H1 (cell line): ENCODE measurements at regions not wholly inside any gene's neighbourhood (a gene's known extent, or its start where the extent isn't known, plus 50 kb on each side); places are given as distances from the start of the nearest gene placed in this dataset.

ENCODE experiments used
- CTCF ChIA-PET: fragments of 300-600 bp; sonication (Branson Sonifier 250); formaldehyde crosslinking; loops from one replicate; lab custom pipeline; 2021; ENCODE audit not compliant: partially characterized antibody; lab: Charles Lee
- POLR2A ChIA-PET: fragments of 300-600 bp; sonication (Branson Sonifier 250); formaldehyde crosslinking; loops from one replicate; lab custom pipeline; 2021; ENCODE audit warnings: inconsistent platforms; ENCODE audit not compliant: partially characterized antibody; lab: Charles Lee
- DNase-seq, 2 experiments: peaks; one replicate each; pipeline versions ENCODE4 v3.0.0 to v3.0.0-alpha.2; 2010 to 2022; ENCODE audit warnings: low spot score in 2 of 2, low read depth in 1 of 2, mixed read lengths in 1 of 2
- FAIRE-seq: peaks from 2 replicates; lab custom pipeline; 2011; peaks lifted over from hg19 to GRCh38; lab: Jason Lieb, UNC
- H2AFZ ChIP-seq: 2 replicates; pipeline ENCODE4 v1.8.1; 2012; ENCODE audit warnings: low read length, inconsistent platforms
- H2AK5ac ChIP-seq: 2 replicates; pipeline ENCODE4 v1.6.1; 2013; ENCODE audit warnings: low read depth, low read length
- H2BK120ac ChIP-seq: replicated peaks from 2 replicates; pipeline ENCODE3; 2013; ENCODE audit warnings: low read depth, low read length, inconsistent platforms
- H2BK12ac ChIP-seq: 2 replicates; pipeline ENCODE4 v1.6.1; 2013; ENCODE audit warnings: low read depth, low read length
- H2BK15ac ChIP-seq: 2 replicates; pipeline ENCODE4 v1.6.1; 2013; ENCODE audit warnings: low read length
- H2BK20ac ChIP-seq: 2 replicates; pipeline ENCODE4 v1.6.1; 2013; ENCODE audit warnings: low read length
- H2BK5ac ChIP-seq: 2 replicates; pipeline ENCODE4 v1.6.1; 2013; ENCODE audit warnings: low read depth, low read length
- H3K14ac ChIP-seq: 2 replicates; pipeline ENCODE4 v1.6.1; 2013; ENCODE audit warnings: inconsistent platforms; ENCODE audit not compliant: insufficient read length
- H3K18ac ChIP-seq: 2 replicates; pipeline ENCODE4 v1.6.1; 2013; ENCODE audit warnings: low read length; ENCODE audit errors: extremely low read depth
- H3K23ac ChIP-seq: 2 replicates; pipeline ENCODE4 v1.6.1; 2013; ENCODE audit warnings: inconsistent platforms; ENCODE audit not compliant: insufficient read length
- H3K23me2 ChIP-seq: 2 replicates; pipeline ENCODE4 v1.6.1; 2013; ENCODE audit warnings: low read depth, low read length
- H3K27ac ChIP-seq: 2 replicates; pipeline ENCODE4 v1.6.1; 2011; ENCODE audit warnings: low read depth, low read length, inconsistent platforms
- H3K27me3 ChIP-seq, 4 experiments: replicated peaks in 1 of 4; 1 replicate in 1 of 4; 2 replicates in 3 of 4; pipeline versions ENCODE4 v1.6.1 to v1.8.1; 2011 to 2013; ENCODE audit warnings: low read length in 3 of 4, mild to moderate bottlenecking in 3 of 4, inconsistent platforms in 2 of 4, mixed read lengths in 2 of 4, moderate library complexity in 1 of 4; ENCODE audit not compliant: control insufficient read depth in 3 of 4, insufficient read depth in 3 of 4; ENCODE audit errors: extremely low read depth in 1 of 4
- H3K36me3 ChIP-seq, 4 experiments: 2 replicates each; pipeline versions ENCODE4 v1.6.1 to v1.8.1; 2011 to 2013; ENCODE audit warnings: mild to moderate bottlenecking in 4 of 4, low read length in 3 of 4, moderate library complexity in 2 of 4, control low read depth in 1 of 4, inconsistent platforms in 1 of 4; ENCODE audit not compliant: insufficient read depth in 4 of 4, control insufficient read depth in 2 of 4
- H3K4ac ChIP-seq: replicated peaks from 2 replicates; pipeline ENCODE3; 2013; ENCODE audit warnings: low read length, low read depth, mixed read lengths, inconsistent platforms; ENCODE audit not compliant: insufficient read length
- H3K4me1 ChIP-seq, 4 experiments: replicated peaks in 1 of 4; 1 replicate in 1 of 4; 2 replicates in 3 of 4; pipeline versions ENCODE4 v1.6.1 to v1.8.1; 2011 to 2013; ENCODE audit warnings: low read length in 3 of 4, inconsistent platforms in 2 of 4, mixed read lengths in 1 of 4; ENCODE audit not compliant: insufficient read depth in 4 of 4, control insufficient read depth in 3 of 4
- H3K4me2 ChIP-seq, 2 experiments: 2 replicates each; pipeline versions ENCODE4 v1.6.1 to v1.8.1; 2011 to 2013; ENCODE audit warnings: low read depth in 2 of 2, low read length in 2 of 2, control low read depth in 1 of 2, inconsistent platforms in 1 of 2, mild to moderate bottlenecking in 1 of 2; ENCODE audit not compliant: insufficient read depth in 1 of 2
- H3K4me3 ChIP-seq, 4 experiments: fragments of 200-600, 300-600 bp in 1 of 4; sonication (generic), shearing (Covaris generic), sonication (Bioruptor Twin) in 1 of 4; 2 replicates each; pipeline versions ENCODE4 v1.5.1 to v1.8.1; 2011 to 2016; ENCODE audit warnings: low read length in 4 of 4, low read depth in 3 of 4, control low read depth in 2 of 4, inconsistent platforms in 2 of 4, mild to moderate bottlenecking in 2 of 4, mixed read lengths in 1 of 4, moderate library complexity in 1 of 4; ENCODE audit not compliant: insufficient read depth in 2 of 4; ENCODE audit errors: extremely low read depth in 1 of 4
- H3K56ac ChIP-seq: replicated peaks from 2 replicates; pipeline ENCODE3; 2013; ENCODE audit warnings: low read depth, mild to moderate bottlenecking, mixed read lengths, low read length, inconsistent platforms; ENCODE audit not compliant: insufficient read length
- H3K79me1 ChIP-seq: 2 replicates; pipeline ENCODE4 v1.6.1; 2013; ENCODE audit warnings: low read depth, low read length, control low read depth
- H3K79me2 ChIP-seq, 2 experiments: 2 replicates each; pipeline versions ENCODE4 v1.6.1 to v1.8.1; 2012 to 2013; ENCODE audit warnings: low read length in 2 of 2, mild to moderate bottlenecking in 2 of 2, inconsistent platforms in 1 of 2; ENCODE audit not compliant: insufficient read depth in 2 of 2, control insufficient read depth in 1 of 2
- H3K9ac ChIP-seq, 4 experiments: replicated peaks in 1 of 4; 1 replicate in 1 of 4; 2 replicates in 3 of 4; pipeline versions ENCODE4 v1.6.1 to v1.8.1; 2011 to 2013; ENCODE audit warnings: low read depth in 3 of 4, low read length in 3 of 4, control low read depth in 2 of 4, mild to moderate bottlenecking in 2 of 4, moderate library complexity in 2 of 4, inconsistent platforms in 1 of 4; ENCODE audit errors: extremely low read depth in 1 of 4
- H3K9me3 ChIP-seq, 2 experiments: 2 replicates each; pipeline versions ENCODE4 v1.6.1 to v1.8.1; 2012 to 2013; ENCODE audit warnings: mild to moderate bottlenecking in 2 of 2, moderate library complexity in 2 of 2, control low read depth in 1 of 2, inconsistent platforms in 1 of 2, low read depth in 1 of 2, low read length in 1 of 2, mixed read lengths in 1 of 2; ENCODE audit not compliant: insufficient read depth in 2 of 2
- H4K20me1 ChIP-seq, 2 experiments: replicated peaks in 1 of 2; 2 replicates each; pipeline versions ENCODE3 to v1.8.1; 2011 to 2013; ENCODE audit warnings: inconsistent platforms in 2 of 2, low read length in 2 of 2, mild to moderate bottlenecking in 1 of 2; ENCODE audit not compliant: insufficient read depth in 2 of 2, control insufficient read depth in 1 of 2
- H4K5ac ChIP-seq: 2 replicates; pipeline ENCODE4 v1.6.1; 2013; ENCODE audit warnings: low read length, low read depth, mixed read lengths, inconsistent platforms; ENCODE audit not compliant: insufficient read length
- H4K8ac ChIP-seq: 2 replicates; pipeline ENCODE4 v1.8.0; 2013; ENCODE audit warnings: mild to moderate bottlenecking, moderate library complexity, low read length, inconsistent platforms; ENCODE audit not compliant: insufficient read depth; ENCODE audit errors: extremely low read depth
- H4K91ac ChIP-seq: replicated peaks from 2 replicates; pipeline ENCODE3; 2013; ENCODE audit warnings: low read length, mixed read lengths, inconsistent platforms; ENCODE audit not compliant: insufficient read length
- ATF3 ChIP-seq: IDR thresholded peaks from 2 replicates; pipeline ENCODE4 v1.6.1; 2011; ENCODE audit warnings: low read depth, mild to moderate bottlenecking, low read length; ENCODE audit not compliant: insufficient read depth
- CHD1 ChIP-seq: IDR thresholded peaks from 2 replicates; pipeline ENCODE4 v1.6.1; 2012; ENCODE audit warnings: low read depth, low read length, improper control_type of control experiment
- CTBP2 ChIP-seq: IDR thresholded peaks from 2 replicates; pipeline ENCODE4 v1.7.0; 2011; ENCODE audit warnings: borderline replicate concordance, mild to moderate bottlenecking, moderate library complexity, mixed read lengths, low read length; ENCODE audit not compliant: insufficient read depth, insufficient read length
- HDAC2 ChIP-seq, 2 experiments: fragments of 300-600 bp in 1 of 2; sonication (generic) in 1 of 2; IDR thresholded peaks; 2 replicates each; pipeline ENCODE4 v1.6.1; 2011 to 2012; ENCODE audit warnings: low read depth in 2 of 2, low read length in 2 of 2, mild to moderate bottlenecking in 2 of 2, moderate library complexity in 2 of 2, borderline replicate concordance in 1 of 2, inconsistent platforms in 1 of 2
- POU5F1 ChIP-seq: IDR thresholded peaks from 2 replicates; pipeline ENCODE4 v1.6.1; 2011; ENCODE audit warnings: low read depth, mild to moderate bottlenecking, low read length, moderate library complexity
- RAD21 ChIP-seq, 2 experiments: IDR thresholded peaks in 1 of 2; conservative IDR thresholded peaks in 1 of 2; 2 replicates each; pipeline ENCODE4 v1.6.1; 2011; ENCODE audit warnings: low read depth in 2 of 2, low read length in 2 of 2, improper control_type of control experiment in 1 of 2, inconsistent platforms in 1 of 2, mild to moderate bottlenecking in 1 of 2, moderate library complexity in 1 of 2
- SP4 ChIP-seq: IDR thresholded peaks from 2 replicates; pipeline ENCODE4 v1.6.1; 2012; ENCODE audit warnings: low read length, inconsistent platforms
- TAF7 ChIP-seq: optimal IDR thresholded peaks from 2 replicates; pipeline ENCODE3; 2011; ENCODE audit warnings: low read depth, mild to moderate bottlenecking, inconsistent platforms, low read length, moderate library complexity, borderline replicate concordance
- TBP ChIP-seq: IDR thresholded peaks from 2 replicates; pipeline ENCODE4 v1.6.1; 2011; ENCODE audit warnings: low read depth, low read length, improper control_type of control experiment
- TEAD4 ChIP-seq: IDR thresholded peaks from 2 replicates; pipeline ENCODE4 v1.6.1; 2012; ENCODE audit warnings: low read depth, low read length, inconsistent platforms, mixed read lengths
- WGBS, 2 experiments: shearing (Covaris generic) in 1 of 2; methylation state at CpG; one replicate each; pipeline versions ENCODE4 v1.1.6 to v1.1.7; 2013 to 2015; ENCODE audit warnings: low lambda C conversion rate in 2 of 2, mixed read lengths in 2 of 2, inconsistent platforms in 1 of 2, low coverage in 1 of 2, missing lambda C conversion rate in 1 of 2; ENCODE audit not compliant: insufficient replicate concordance in 2 of 2, insufficient coverage in 1 of 2, insufficient read length in 1 of 2; ENCODE audit errors: extremely low coverage in 1 of 2, missing lambda C conversion rate in 1 of 2; 5-methylcytosine and 5-hydroxymethylcytosine counted together

DNA sequence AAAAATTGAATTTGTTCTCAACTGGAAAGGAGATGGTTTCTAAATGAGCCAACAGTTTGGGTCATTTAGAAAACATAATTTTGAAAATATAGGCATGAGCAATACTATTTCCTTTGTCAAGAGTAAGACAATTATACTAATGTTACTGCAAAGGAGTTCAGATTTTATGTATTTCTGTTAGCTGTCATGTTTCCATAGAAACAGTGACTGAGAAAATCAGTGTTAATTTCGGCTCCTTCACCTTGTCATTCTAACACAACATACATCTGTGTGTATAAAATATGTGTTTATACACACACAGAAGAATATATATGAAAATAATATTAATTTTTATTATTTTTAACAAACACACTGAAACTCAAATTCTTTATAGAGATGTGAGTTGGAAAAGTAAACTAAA lies 178.0 kb upstream of the SPHKAP start:
- Histone ChIP-seq H3K79me2 (no peaks in the 10 kb centered on the region), H3K23ac (no peak overlapping the region), H3K27me3 (no peaks in the 10 kb centered on the region), H4K20me1 (no peaks in the 10 kb centered on the region), H3K14ac (no peak overlapping the region), H2BK5ac (no peak overlapping the region), H4K8ac (no peak overlapping the region), H3K56ac (no peak overlapping the region), H2BK15ac (no peak overlapping the region), H3K23me2 (no peaks in the 10 kb centered on the region), H3K4me1 (no peaks in the 10 kb centered on the region), H2BK12ac (no peak overlapping the region), H2AFZ (no peak overlapping the region), H3K79me1 (no peaks in the 10 kb centered on the region), H2AK5ac (no peak overlapping the region), H3K18ac (no peak overlapping the region), H4K5ac (no peak overlapping the region), H3K9me3 (no peaks in the 10 kb centered on the region), H3K4me2 (no peak overlapping the region), H3K4me3 (no peak overlapping the region), H2BK120ac (no peak overlapping the region), H3K4ac (no peak overlapping the region), H4K91ac (no peak overlapping the region), H3K36me3 (no peaks in the 10 kb centered on the region), H3K9ac (no peak overlapping the region), H2BK20ac (no peak overlapping the region), H3K27ac (no peak overlapping the region)
- WGBS, 2 experiments = 90% methylated on average over 1 of the region's 1 CpG; no CpG with 5 or more reads in 1 of the 2 experiments
- ChIA-PET POLR2A (no interaction called here), CTCF (no interaction called here)
- DNase-seq = no peak
- FAIRE-seq = no peak
- TF ChIP-seq CTBP2 (no peak), ATF3 (no peak), CHD1 (no peak), RAD21 (IDR thresholded peaks at IDR 0.05 in 1 of 2, conservative IDR thresholded peaks at IDR 0.05 in 1 of 2; ENCODE audit: low read depth in 2 of 2, low read length in 2 of 2) (no peak), HDAC2 (IDR thresholded peaks at IDR 0.05; ENCODE audit: borderline replicate concordance in 1 of 2, low read depth in 2 of 2, low read length in 2 of 2) (no peak), TAF7 (no peak), TEAD4 (no peak), SP4 (no peak), TBP (no peak), POU5F1 (no peak)
